GM23338 (cell line): ENCODE measurements at regions not wholly inside any gene's neighbourhood (a gene's known extent, or its start where the extent isn't known, plus 50 kb on each side); places are given as distances from the start of the nearest gene placed in this dataset. TPM values are rescaled to one million over a fixed set of nuclear protein-coding genes. Genes with fewer than 3 reads are reported as not detected.

Experiments
- EZH2phosphoT487 ChIP-seq: fragments of 200-600 bp; sonication (generic); IDR thresholded peaks from one replicate; pipeline ENCODE4 v1.8.1; 2018; ENCODE audit warnings: antibody characterized with exemption; ENCODE audit not compliant: unreplicated experiment
- NANOG ChIP-seq: IDR thresholded peaks from 2 replicates; pipeline ENCODE4 v1.6.1; 2016; ENCODE audit warnings: antibody characterized with exemption, borderline replicate concordance
- ZNF114 ChIP-seq: fragments of 250-450 bp; sonication (Bioruptor Pico); IDR thresholded peaks from 2 replicates; pipeline ENCODE4 v1.5.0; 2020; ENCODE audit warnings: mild to moderate bottlenecking, moderate library complexity
- microRNA-seq: library from miRNA; unstranded; fragments of <30 nt; microRNA quantifications from one replicate; pipeline ENCODE4, GENCODE V29; 2017
- TF ChIP-seq, protein P1 (sequence below), 2 experiments: fragments of 200-600 bp in 1 of 2; sonication (generic) in 1 of 2; conservative IDR thresholded peaks; 2 replicates each; pipeline versions ENCODE4 v1.5.1 to v1.6.1; 2016 to 2017; ENCODE audit warnings: antibody characterized with exemption in 2 of 2, low read depth in 2 of 2, mild to moderate bottlenecking in 2 of 2, moderate library complexity in 1 of 2
- TF ChIP-seq, protein P2 (sequence below): IDR thresholded peaks from 2 replicates; pipeline ENCODE4 v1.6.1; 2016; ENCODE audit warnings: antibody characterized with exemption
- TF ChIP-seq, protein P3 (sequence below): IDR thresholded peaks from one replicate; pipeline ENCODE4 v1.6.1; 2018; ENCODE audit warnings: antibody characterized with exemption; ENCODE audit not compliant: unreplicated experiment

GRCh38 chr3:67324554-67324953 lies 326.4 kb downstream of the KBTBD8 start (continued):
- TF ChIP-seq, protein P1, sequence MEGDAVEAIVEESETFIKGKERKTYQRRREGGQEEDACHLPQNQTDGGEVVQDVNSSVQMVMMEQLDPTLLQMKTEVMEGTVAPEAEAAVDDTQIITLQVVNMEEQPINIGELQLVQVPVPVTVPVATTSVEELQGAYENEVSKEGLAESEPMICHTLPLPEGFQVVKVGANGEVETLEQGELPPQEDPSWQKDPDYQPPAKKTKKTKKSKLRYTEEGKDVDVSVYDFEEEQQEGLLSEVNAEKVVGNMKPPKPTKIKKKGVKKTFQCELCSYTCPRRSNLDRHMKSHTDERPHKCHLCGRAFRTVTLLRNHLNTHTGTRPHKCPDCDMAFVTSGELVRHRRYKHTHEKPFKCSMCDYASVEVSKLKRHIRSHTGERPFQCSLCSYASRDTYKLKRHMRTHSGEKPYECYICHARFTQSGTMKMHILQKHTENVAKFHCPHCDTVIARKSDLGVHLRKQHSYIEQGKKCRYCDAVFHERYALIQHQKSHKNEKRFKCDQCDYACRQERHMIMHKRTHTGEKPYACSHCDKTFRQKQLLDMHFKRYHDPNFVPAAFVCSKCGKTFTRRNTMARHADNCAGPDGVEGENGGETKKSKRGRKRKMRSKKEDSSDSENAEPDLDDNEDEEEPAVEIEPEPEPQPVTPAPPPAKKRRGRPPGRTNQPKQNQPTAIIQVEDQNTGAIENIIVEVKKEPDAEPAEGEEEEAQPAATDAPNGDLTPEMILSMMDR (conservative IDR thresholded peaks at IDR 0.05; ENCODE audit: low read depth in 2 of 2): no peak
- TF ChIP-seq, protein P2, sequence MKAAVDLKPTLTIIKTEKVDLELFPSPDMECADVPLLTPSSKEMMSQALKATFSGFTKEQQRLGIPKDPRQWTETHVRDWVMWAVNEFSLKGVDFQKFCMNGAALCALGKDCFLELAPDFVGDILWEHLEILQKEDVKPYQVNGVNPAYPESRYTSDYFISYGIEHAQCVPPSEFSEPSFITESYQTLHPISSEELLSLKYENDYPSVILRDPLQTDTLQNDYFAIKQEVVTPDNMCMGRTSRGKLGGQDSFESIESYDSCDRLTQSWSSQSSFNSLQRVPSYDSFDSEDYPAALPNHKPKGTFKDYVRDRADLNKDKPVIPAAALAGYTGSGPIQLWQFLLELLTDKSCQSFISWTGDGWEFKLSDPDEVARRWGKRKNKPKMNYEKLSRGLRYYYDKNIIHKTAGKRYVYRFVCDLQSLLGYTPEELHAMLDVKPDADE: no peak
- TF ChIP-seq, protein P3, sequence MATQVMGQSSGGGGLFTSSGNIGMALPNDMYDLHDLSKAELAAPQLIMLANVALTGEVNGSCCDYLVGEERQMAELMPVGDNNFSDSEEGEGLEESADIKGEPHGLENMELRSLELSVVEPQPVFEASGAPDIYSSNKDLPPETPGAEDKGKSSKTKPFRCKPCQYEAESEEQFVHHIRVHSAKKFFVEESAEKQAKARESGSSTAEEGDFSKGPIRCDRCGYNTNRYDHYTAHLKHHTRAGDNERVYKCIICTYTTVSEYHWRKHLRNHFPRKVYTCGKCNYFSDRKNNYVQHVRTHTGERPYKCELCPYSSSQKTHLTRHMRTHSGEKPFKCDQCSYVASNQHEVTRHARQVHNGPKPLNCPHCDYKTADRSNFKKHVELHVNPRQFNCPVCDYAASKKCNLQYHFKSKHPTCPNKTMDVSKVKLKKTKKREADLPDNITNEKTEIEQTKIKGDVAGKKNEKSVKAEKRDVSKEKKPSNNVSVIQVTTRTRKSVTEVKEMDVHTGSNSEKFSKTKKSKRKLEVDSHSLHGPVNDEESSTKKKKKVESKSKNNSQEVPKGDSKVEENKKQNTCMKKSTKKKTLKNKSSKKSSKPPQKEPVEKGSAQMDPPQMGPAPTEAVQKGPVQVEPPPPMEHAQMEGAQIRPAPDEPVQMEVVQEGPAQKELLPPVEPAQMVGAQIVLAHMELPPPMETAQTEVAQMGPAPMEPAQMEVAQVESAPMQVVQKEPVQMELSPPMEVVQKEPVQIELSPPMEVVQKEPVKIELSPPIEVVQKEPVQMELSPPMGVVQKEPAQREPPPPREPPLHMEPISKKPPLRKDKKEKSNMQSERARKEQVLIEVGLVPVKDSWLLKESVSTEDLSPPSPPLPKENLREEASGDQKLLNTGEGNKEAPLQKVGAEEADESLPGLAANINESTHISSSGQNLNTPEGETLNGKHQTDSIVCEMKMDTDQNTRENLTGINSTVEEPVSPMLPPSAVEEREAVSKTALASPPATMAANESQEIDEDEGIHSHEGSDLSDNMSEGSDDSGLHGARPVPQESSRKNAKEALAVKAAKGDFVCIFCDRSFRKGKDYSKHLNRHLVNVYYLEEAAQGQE: no peak
- TF ChIP-seq ZNF114: no peak
- TF ChIP-seq EZH2phosphoT487: no peak
- no peak for TF ChIP-seq NANOG

Small RNAs in the stretch of these regions (microRNA-seq; reads per million reads assigned to microRNA genes)
- not detected for gene MIR4272
